ENCODE measurements at regions not wholly inside any gene's neighbourhood (a gene's known extent, or its start where the extent isn't known, plus 50 kb on each side); places are given as distances from the start of the nearest gene placed in this dataset.
"Not testable (repeated sequence)": the region's sequence is repeated elsewhere in the genome, so short reads cannot be mapped to it uniquely, and the experiment has no call there.

GRCh38 chr16:29255957-29256356 lies 150.6 kb downstream of the NPIPB11 start:
- DNase-seq = not testable (repeated sequence)

- not testable (repeated sequence) for DNase-seq
These were observed 151.1 kb downstream of the NPIPB11 start for GRCh38 chr16:29255496-29255796.

DNA sequence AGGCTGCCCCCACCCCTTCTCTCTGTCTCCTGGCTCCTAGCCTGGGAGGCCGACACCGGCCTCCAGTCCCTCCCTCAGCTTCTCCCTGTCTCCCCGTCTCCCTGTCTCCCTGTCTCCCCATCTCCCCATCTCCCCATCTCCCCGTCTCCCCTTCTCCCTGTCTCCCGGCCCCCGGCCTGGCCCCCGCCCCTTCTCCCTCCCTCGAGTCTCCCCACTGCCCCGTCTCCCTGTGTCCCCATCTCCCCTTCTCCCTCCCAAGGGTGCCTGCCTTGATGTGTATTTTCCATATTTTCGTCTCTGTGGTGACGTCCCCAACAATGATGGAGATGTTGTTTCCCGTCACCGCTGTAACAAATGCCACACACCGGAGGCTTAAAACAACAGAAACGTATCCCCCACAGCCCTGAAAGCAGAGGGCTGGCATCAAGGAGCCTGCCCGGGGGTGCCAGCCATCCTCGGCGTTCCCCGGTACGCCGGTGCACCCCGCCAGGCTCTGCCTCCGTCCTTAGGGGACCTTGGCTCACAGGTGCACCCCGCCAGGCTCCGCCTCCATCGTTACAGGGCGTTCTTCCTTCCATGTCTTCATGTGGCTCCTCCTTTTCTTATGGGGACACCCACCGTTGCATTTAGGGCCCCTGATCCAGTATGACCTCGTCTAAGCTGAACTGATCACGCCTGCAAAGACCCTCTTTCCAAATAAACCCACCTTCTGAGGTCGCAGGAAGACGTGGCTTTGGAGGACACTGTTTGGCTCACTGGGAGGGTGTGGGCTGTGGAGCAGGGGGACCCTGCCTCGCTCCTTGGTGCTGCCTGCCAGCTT lies 151.6 kb downstream of the NPIPB11 start:
- DNase-seq = no peak

GRCh38 chr16:29253716-29254590 lies 152.6 kb downstream of the NPIPB11 start:
- DNase-seq = not testable (repeated sequence)

DNA sequence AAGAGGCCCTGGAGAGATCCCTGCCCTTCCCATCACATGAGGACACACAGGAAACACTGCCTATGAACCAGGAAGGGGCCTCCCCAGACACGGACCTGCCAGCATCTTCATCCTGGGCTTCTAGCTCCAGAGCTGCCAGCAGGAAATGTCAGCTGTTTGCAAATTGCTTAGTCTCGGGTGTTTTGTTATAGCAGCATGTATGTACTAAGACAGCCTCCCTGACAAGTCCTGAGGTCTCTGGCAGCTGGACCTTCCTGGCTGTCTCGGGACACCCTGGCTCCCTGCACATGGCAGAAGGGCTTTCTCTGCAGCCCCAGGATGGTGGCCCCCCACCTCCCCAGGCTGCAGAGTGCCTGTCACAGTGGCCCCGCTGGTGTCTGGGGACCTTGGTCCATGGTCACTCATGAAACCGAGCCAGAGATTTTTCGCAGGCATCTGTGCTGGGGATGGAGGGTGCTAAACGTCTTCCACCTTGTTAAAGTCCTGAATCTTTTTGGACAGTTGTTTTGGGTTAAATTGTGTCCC lies 153.4 kb downstream of the NPIPB11 start:
- not testable (repeated sequence) for DNase-seq

- not testable (repeated sequence) for DNase-seq
These were observed 154.2 kb downstream of the NPIPB11 start for GRCh38 chr16:29252311-29252710.

DNA sequence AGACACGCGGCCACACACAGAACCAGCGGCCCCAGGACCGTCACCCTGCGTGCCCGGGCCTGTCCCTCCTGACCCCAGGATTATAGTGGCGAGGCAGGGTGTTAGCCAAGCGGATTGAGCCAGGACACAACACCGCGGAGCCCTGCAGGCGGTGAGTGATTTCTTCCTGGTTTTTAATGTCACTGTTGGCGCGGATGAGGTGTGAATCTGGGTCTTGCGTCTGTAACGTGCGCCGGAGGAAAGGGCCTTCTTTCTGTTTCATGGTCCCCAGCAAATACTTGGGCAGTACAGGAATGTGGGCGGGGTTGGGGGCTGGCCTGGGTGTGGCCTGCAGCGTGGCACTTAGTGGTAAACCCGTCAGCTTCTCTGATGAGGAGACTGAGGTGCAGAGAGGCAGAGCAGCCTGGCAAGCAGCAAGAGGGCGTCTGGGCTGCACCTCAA lies 154.9 kb downstream of the NPIPB11 start:
- not testable (repeated sequence) for DNase-seq

DNA sequence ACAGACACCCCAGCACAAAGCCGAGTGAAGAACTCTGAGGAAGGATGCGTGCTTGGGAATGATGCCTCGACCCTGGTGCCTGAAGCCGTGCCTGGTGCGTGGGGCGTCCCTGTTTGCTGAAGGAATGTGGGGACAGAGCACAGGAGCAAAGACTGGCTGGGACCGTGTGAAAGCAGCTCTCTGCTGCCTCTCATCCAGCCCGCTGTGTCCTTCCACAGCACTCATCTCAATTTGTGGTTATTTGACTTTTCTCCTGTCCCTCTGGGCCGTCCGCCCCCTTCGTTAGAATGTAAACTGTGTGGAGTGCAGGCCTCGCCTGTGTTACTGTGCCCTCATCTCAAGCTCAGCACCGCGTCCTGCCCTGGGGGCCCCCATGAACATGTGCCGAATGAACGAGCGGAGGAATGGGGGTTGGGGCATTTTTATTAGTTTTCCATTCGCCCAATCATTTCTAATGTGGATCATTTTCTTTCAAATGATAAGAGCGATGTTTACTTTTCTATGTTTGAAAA lies 155.5 kb downstream of the NPIPB11 start:
- DNase-seq = not testable (repeated sequence)

GRCh38 chr16:29250469-29250868 lies 156.0 kb downstream of the NPIPB11 start:
- DNase-seq = not testable (repeated sequence)

- not testable (repeated sequence) for DNase-seq
These were observed 157.6 kb downstream of the NPIPB11 start for GRCh38 chr16:29248940-29249318.

DNA sequence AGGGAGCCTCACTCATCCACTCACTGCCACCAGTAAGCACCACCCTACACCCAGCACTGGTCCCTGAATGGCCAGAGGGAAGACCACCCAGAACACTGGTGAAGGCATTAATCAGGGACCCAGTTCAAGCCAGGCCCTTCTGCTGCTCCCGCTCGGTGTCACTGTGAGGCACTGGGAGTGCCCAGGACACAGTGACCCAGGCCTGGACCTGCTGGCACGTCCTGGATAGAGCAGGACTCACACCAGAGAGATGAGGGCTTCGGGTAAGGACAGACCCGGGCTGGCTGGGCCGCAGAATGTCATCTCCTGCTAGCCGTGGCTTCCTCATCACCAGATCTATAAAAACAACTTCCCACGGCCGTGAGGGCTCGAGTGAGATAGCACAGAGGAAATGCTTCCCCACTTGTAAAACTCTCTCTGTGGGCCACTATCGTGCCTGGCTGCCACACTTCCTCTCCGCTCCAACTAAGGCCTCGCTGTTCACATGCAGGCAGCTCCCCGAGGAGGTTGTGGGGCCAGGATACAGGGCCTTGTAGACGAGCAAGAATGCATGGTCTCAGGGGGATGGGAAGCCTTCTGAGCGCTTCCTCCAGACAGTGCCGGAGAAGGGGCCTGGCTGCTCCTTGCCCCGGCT lies 158.1 kb downstream of the NPIPB11 start:
- DNase-seq = not testable (repeated sequence)

DNA sequence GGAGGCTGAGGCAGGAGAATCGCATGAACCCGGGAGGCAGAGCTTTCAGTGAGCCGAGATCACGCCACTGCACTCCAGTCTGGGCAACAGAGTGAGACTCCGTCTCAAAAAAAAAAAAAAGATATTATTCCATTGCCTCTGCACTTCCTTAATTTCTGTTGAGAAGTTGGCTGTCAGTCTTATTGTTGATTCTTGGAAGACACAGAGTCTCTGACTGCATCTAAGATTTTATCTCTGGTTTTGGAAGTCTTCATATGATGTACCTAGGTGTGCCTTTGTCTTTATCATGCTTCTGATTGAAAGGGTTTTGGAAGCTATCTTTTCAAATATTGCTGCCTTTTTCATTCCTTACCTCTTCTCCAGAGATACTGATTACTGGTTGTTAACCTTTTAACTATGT lies 160.4 kb downstream of the NPIPB11 start:
- DNase-seq = not testable (repeated sequence)

GRCh38 chr16:29237971-29238370 lies 168.5 kb downstream of the NPIPB11 start:
- DNase-seq = no peak

DNA sequence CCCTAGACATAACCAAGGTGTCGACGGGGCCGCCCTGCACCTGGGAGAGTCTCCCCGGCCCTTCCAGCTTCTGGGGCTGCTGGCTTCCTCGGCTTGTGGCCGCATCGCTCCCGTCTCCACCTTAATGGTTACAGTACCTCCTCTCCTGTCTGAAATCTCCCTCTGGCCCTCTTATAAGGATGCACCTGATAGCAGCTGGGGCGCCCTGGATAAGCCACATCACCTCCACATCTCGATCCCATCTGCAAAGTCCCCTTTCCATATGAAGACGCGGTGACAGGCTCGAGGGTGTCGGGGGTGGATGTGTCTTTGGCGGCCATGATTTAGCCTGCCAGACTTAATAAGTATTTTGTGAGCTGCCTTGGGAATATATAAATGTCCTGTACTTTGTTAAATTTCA lies 169.0 kb downstream of the NPIPB11 start:
- not testable (repeated sequence) for DNase-seq

GRCh38 chr16:29237023-29237422 lies 169.5 kb downstream of the NPIPB11 start:
- not testable (repeated sequence) for DNase-seq

DNA sequence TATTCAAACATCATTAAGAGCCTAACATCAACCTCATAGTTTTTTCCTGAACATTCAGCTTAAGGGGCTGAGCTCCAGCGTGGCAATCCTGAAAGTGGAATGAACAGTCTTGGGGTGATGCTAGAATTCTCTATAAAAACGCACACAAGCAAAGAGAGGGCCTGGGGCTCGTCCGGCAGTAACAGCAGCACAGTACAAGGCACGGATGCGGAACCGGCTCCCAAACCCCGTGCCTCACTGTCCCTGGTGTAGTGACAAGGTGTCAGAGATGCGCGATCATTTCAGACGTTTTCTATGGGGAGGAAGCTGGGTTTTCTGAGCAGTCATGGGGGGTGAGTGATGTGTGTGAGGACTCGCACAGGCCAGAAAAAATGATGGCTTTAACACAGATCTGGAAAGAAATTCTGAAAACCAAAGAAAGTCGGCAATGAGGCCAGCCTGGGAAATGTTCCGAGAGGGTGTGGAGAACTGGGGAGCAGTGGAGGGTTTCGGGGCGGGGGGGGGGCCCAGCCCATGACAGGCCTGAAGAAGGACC lies 170.6 kb downstream of the NPIPB11 start:
- DNase-seq = not testable (repeated sequence)

GRCh38 chr16:29234536-29235275 lies 171.8 kb downstream of the NPIPB11 start:
- not testable (repeated sequence) for DNase-seq

GRCh38 chr16:29233705-29234404 lies 172.7 kb downstream of the NPIPB11 start:
- not testable (repeated sequence) for DNase-seq

DNA sequence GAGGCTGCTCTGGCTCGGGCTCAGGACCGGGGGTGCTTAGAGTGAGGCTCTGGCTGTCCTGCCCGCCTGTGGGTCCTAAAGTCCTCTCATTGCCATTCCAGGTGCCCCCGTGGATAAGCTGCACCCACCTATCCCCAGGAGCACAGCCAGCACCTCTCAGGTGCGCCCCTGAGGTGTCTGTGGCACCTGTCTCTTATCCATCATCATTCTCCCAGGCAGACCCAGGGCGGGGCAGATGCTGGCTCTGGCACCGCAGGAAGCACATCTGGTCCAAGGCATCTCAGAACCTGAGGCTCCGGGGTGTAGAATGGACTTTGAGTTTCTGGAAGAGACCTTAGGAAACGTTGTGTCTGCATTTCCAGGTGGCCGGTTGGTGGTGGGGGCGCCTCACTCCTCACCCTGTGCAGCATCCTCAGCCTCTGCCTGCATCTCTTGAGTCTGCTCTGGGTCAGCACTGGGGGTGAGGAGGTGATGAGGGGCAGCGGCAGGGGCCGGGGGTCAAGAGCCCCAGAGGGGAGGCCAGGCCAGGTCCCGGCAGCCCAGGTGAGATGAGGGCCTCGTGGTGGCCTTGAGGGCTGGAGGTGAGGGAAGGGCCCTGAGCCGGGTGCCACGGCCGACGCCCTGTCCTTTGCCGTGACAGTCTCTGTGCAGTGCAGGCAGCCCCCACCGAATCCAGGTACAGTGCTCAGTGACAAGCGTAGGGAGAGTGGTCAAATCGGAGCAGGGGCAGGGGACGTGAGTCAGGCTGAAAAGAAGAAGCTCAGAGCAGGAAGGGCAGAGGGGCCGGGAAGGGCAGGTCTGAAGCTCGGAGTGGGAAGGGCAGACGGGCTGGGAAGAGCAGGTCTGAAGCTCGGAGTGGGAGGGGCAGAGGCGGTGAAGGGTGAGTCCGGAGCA lies 173.5 kb downstream of the NPIPB11 start:
- no peak for DNase-seq

DNA sequence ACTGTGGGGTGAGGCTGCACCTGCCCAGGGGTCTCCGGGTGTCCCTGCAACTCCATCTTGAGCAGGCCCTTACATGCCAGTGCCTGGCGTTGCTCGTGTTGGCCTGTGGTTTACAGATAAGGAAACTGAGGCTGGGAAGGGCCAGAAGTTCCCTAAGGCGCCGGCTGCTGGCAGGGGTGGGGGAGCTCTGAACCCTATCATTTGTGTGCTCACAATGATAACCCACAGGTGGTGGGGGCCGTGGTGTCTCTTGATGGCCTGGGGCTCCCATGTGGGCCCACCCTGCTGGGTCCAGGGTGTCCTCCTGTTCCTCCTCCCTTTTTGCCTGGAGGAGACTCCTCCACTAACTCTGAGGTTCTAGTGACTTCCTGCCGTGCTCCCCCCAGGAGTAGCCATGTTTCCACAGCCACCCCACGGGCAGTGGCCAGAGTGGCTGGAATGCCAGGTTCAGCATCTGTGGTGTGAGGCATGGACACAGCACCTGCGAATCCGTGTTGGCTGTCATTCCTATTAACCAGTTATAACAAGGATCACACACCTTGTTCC lies 174.3 kb downstream of the NPIPB11 start:
- not testable (repeated sequence) for DNase-seq
